AG09309 (cell line): ENCODE measurements at regions not wholly inside any gene's neighbourhood (a gene's known extent, or its start where the extent isn't known, plus 50 kb on each side); places are given as distances from the start of the nearest gene placed in this dataset.

Experiments used
- DNase-seq: peaks from one replicate; pipeline ENCODE4 v3.0.0-alpha.2; 2010; ENCODE audit warnings: low read depth
- H3K4me3 ChIP-seq: 2 replicates; pipeline ENCODE4 v1.5.1; 2011; ENCODE audit warnings: mild to moderate bottlenecking, low read depth, low read length, moderate library complexity; ENCODE audit not compliant: control insufficient read depth
- TF ChIP-seq, protein P1 (sequence below): IDR thresholded peaks from 2 replicates; pipeline ENCODE4 v1.5.1; 2011; ENCODE audit warnings: mild to moderate bottlenecking, low read depth, low read length, inconsistent platforms; ENCODE audit not compliant: insufficient read depth, control insufficient read depth; ENCODE audit errors: missing control alignments

- H3K4me3 ChIP-seq: no peak overlapping the region
- TF ChIP-seq, protein P1, sequence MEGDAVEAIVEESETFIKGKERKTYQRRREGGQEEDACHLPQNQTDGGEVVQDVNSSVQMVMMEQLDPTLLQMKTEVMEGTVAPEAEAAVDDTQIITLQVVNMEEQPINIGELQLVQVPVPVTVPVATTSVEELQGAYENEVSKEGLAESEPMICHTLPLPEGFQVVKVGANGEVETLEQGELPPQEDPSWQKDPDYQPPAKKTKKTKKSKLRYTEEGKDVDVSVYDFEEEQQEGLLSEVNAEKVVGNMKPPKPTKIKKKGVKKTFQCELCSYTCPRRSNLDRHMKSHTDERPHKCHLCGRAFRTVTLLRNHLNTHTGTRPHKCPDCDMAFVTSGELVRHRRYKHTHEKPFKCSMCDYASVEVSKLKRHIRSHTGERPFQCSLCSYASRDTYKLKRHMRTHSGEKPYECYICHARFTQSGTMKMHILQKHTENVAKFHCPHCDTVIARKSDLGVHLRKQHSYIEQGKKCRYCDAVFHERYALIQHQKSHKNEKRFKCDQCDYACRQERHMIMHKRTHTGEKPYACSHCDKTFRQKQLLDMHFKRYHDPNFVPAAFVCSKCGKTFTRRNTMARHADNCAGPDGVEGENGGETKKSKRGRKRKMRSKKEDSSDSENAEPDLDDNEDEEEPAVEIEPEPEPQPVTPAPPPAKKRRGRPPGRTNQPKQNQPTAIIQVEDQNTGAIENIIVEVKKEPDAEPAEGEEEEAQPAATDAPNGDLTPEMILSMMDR: no peak
- peak; percentile 64 for DNase-seq
Observed at GRCh38 chr1:79100385-79100784, 93.9 kb upstream of the ADGRL4 start.

GRCh38 chr1:79090985-79091384 lies 84.5 kb upstream of the ADGRL4 start:
- H3K4me3 ChIP-seq: no peak overlapping the region
- DNase-seq: no peak
- TF ChIP-seq, protein P1: no peak

DNA sequence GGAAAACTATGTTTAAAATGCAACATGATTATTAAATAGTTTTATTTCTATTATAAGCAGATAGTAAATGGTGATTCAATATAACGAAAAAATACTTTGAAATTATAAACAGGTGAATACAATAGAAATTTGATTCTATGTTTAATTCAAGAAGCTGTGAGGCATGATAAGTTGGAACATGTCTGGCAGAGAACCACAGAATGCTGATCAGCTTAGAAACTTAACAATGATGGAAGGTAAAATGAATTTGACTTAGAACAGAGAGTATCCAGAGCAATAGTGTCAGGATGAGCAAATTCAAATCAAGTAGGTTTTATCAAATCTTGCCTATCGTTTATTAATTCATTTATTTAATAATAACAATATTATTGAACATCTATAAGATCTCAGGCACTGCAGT lies 83.4 kb upstream of the ADGRL4 start:
- DNase-seq: no peak
- no peak overlapping the region for H3K4me3 ChIP-seq
- TF ChIP-seq, protein P1: no peak

GRCh38 chr1:79082233-79082632 lies 75.7 kb upstream of the ADGRL4 start:
- TF ChIP-seq, protein P1: no peak
- no peak overlapping the region for H3K4me3 ChIP-seq
- no peak for DNase-seq

DNA sequence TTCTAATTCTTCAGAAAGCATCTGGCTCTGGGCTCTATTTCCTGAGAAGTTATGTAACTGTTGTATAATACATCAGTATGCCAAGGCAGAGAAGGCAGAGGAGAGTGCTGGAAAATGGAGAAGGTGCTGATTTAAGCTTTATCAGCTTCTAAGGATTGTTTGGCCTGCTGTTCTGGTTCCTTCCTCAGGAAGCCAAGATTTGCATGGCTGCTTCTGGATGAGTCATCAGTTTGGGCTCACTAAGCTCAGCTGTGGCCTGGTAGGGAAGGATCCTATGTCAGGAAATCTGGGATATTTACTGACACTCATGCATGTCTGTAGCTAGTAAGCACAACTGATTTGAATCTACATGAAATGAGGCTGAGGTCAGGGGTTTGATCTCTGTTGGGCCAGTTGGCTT lies 73.2 kb upstream of the ADGRL4 start:
- no peak overlapping the region for H3K4me3 ChIP-seq
- peak; percentile 63 for DNase-seq
- TF ChIP-seq, protein P1: no peak

- TF ChIP-seq, protein P1: no peak
- no peak for DNase-seq
Observed at GRCh38 chr1:79074975-79075374, 68.4 kb upstream of the ADGRL4 start.

GRCh38 chr1:79069828-79070227 lies 63.3 kb upstream of the ADGRL4 start:
- TF ChIP-seq, protein P1: no peak
- no peak for DNase-seq
- no peak overlapping the region for H3K4me3 ChIP-seq

More at GRCh38 chr1:79074975-79075374, 68.4 kb upstream of the ADGRL4 start:
- no peak overlapping the region for H3K4me3 ChIP-seq
